Suprapubic skin (tissue), 3 donors: ENCODE measurements at regions not wholly inside any gene's neighbourhood (a gene's known extent, or its start where the extent isn't known, plus 50 kb on each side); places are given as distances from the start of the nearest gene placed in this dataset.

Source experiments
- POLR2AphosphoS5 ChIP-seq, 3 donors: sonication (generic); formaldehyde crosslinking; IDR thresholded peaks; one replicate each; pipeline ENCODE4 v1.6.1; 2017; ENCODE audit warnings: antibody characterized with exemption in 3 of 3
- TF ChIP-seq, protein P1 (sequence below), 2 donors: fragments of 200-600 bp in 1 of 2; fragments of 450-650 bp in 1 of 2; sonication (generic) in 1 of 2; IDR thresholded peaks; one replicate each; pipeline ENCODE4 v1.5.1; 2016 to 2019; ENCODE audit warnings: antibody characterized with exemption in 2 of 2, mild to moderate bottlenecking in 1 of 2, moderate library complexity in 1 of 2

DNA sequence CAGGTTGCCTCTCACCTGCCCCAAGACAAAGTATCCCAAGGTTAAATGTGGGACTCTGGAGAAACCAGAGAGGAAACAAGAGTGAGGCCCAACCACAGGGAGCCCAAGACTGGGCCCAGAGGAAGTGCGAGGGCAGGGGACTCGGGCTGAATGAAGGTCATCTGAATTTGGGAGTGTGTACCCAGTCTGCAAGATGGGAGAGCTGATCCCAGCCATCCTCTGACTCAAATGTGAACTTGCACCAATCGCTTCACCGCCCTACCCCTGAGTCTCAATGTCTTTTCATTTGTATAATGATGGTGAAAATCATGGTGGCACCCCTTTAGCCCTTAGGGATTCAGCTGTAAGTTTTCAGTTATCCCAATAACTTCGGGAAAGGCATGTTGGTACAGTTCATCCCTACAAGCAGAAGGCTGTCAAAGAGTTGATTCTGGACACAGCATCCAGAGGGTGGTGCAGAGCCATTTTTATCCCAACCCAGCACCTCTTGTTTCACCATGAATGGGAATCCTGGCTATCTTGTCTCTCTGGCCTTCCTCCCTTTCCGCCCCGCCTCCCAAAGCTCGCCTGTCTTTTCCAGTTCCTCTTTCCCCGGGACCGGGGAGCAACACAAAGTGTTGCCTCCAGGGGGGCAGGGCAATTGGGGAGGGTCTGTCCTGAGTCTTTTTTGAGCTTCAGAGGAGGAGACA is 123.4 kb downstream of the NUFIP1 start:
- no peak for TF ChIP-seq POLR2AphosphoS5 (IDR thresholded peaks at IDR 0.05)
- TF ChIP-seq, protein P1, sequence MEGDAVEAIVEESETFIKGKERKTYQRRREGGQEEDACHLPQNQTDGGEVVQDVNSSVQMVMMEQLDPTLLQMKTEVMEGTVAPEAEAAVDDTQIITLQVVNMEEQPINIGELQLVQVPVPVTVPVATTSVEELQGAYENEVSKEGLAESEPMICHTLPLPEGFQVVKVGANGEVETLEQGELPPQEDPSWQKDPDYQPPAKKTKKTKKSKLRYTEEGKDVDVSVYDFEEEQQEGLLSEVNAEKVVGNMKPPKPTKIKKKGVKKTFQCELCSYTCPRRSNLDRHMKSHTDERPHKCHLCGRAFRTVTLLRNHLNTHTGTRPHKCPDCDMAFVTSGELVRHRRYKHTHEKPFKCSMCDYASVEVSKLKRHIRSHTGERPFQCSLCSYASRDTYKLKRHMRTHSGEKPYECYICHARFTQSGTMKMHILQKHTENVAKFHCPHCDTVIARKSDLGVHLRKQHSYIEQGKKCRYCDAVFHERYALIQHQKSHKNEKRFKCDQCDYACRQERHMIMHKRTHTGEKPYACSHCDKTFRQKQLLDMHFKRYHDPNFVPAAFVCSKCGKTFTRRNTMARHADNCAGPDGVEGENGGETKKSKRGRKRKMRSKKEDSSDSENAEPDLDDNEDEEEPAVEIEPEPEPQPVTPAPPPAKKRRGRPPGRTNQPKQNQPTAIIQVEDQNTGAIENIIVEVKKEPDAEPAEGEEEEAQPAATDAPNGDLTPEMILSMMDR (IDR thresholded peaks at IDR 0.05) = no peak
